ENCODE measurements at regions not wholly inside any gene's neighbourhood (a gene's known extent, or its start where the extent isn't known, plus 50 kb on each side); places are given as distances from the start of the nearest gene placed in this dataset.

- H3K27ac Mint-ChIP-seq, result no peak overlapping the region
- ChIA-PET CTCF (no interaction called here), POLR2A (no interaction called here)
- H3K36me3 Mint-ChIP-seq, result no peaks in the 10 kb centered on the region
- no peaks in the 10 kb centered on the region for H3K9me3 Mint-ChIP-seq
- DNase-seq (ENCODE audit: low spot score), result no peak
- peaks cover 6% of the 10 kb centered on the region; the same call in 1 of the 2 replicates for H3K4me1 Mint-ChIP-seq
- H3K4me3 Mint-ChIP-seq, result no peak overlapping the region
- no peak for ATAC-seq
- TF ChIP-seq ZNF425 (CRISPR knock-in tag; conservative IDR thresholded peaks at IDR 0.05) (no peak), ZNF317 (CRISPR knock-in tag; IDR thresholded peaks at IDR 0.05; ENCODE audit: borderline replicate concordance, low read depth) (no peak), SMAD4 (CRISPR knock-in tag; IDR thresholded peaks at IDR 0.05) (no peak), HMGXB4 (CRISPR knock-in tag; IDR thresholded peaks at IDR 0.05) (no peak), RORB (CRISPR knock-in tag; IDR thresholded peaks at IDR 0.05) (no peak), MLX (CRISPR knock-in tag; IDR thresholded peaks at IDR 0.05) (no peak), ZNF423 (CRISPR knock-in tag; IDR thresholded peaks at IDR 0.05) (no peak), USF1 (CRISPR knock-in tag; IDR thresholded peaks at IDR 0.05) (no peak), ZNF121 (CRISPR knock-in tag; IDR thresholded peaks at IDR 0.05) (no peak)
- peaks cover 20% of the 10 kb centered on the region for H3K27me3 Mint-ChIP-seq (ENCODE audit: low read depth)
Observed at GRCh38 chrX:140431521-140431920, 73.3 kb downstream of the SOX3 start.

- no peak for DNase-seq (ENCODE audit: low spot score)
- no peak for TF ChIP-seq SMAD4 (CRISPR knock-in tag; IDR thresholded peaks at IDR 0.05)
- no peak for TF ChIP-seq ZNF317 (CRISPR knock-in tag; IDR thresholded peaks at IDR 0.05; ENCODE audit: borderline replicate concordance, low read depth)
- no peak for TF ChIP-seq SP1 (CRISPR knock-in tag; conservative IDR thresholded peaks at IDR 0.05)
- TF ChIP-seq ZSCAN18 (CRISPR knock-in tag; IDR thresholded peaks at IDR 0.05), result no peak
- no peak for TF ChIP-seq MXD4 (CRISPR knock-in tag; IDR thresholded peaks at IDR 0.05; ENCODE audit: borderline replicate concordance)
- no peak for TF ChIP-seq ARID4B (CRISPR knock-in tag; IDR thresholded peaks at IDR 0.05; ENCODE audit: borderline replicate concordance)
- TF ChIP-seq ESRRA (CRISPR knock-in tag; IDR thresholded peaks at IDR 0.05; ENCODE audit: borderline replicate concordance), result no peak
- TF ChIP-seq ZNF396 (CRISPR knock-in tag; IDR thresholded peaks at IDR 0.05; ENCODE audit: borderline replicate concordance), result no peak
- no peak for TF ChIP-seq FOXP4 (CRISPR knock-in tag; IDR thresholded peaks at IDR 0.05)
- no peak for TF ChIP-seq USF2 (CRISPR knock-in tag; IDR thresholded peaks at IDR 0.05)
- TF ChIP-seq CREM (CRISPR knock-in tag; IDR thresholded peaks at IDR 0.05), result no peak
- TF ChIP-seq MYBL2 (CRISPR knock-in tag; IDR thresholded peaks at IDR 0.05), result no peak
- no peak for TF ChIP-seq CREB1 (CRISPR knock-in tag; IDR thresholded peaks at IDR 0.05)
- TF ChIP-seq NFATC4 (CRISPR knock-in tag; IDR thresholded peaks at IDR 0.05), result no peak
Observed at GRCh38 chrX:140425712-140426395, 79.0 kb downstream of the SOX3 start.

More at GRCh38 chrX:140425712-140426395, 79.0 kb downstream of the SOX3 start:
- H3K27ac Mint-ChIP-seq, result no peak overlapping the region
- ChIA-PET POLR2A (no interaction called here), CTCF (no interaction called here)
- H3K27me3 Mint-ChIP-seq (ENCODE audit: low read depth), result no peaks in the 10 kb centered on the region; the same call in 1 of the 2 replicates
- no peak overlapping the region for H3K4me3 Mint-ChIP-seq
- no peaks in the 10 kb centered on the region for H3K9me3 Mint-ChIP-seq
- no peak for ATAC-seq
- no peaks in the 10 kb centered on the region for H3K36me3 Mint-ChIP-seq
- no peaks in the 10 kb centered on the region for H3K4me1 Mint-ChIP-seq

All from WTC11 (cell line).